GM20431 (cell line): ENCODE measurements at regions not wholly inside any gene's neighbourhood (a gene's known extent, or its start where the extent isn't known, plus 50 kb on each side); places are given as distances from the start of the nearest gene placed in this dataset.

Experiments
- in situ Hi-C: fragments of 300-500 bp; cut with MseI, MboI; formaldehyde crosslinking; loops from one replicate; pipeline ENCODE4 v1.15.0; 2020; ENCODE audit warnings: low sequenced_read_pairs; ENCODE audit not compliant: unreplicated experiment

DNA sequence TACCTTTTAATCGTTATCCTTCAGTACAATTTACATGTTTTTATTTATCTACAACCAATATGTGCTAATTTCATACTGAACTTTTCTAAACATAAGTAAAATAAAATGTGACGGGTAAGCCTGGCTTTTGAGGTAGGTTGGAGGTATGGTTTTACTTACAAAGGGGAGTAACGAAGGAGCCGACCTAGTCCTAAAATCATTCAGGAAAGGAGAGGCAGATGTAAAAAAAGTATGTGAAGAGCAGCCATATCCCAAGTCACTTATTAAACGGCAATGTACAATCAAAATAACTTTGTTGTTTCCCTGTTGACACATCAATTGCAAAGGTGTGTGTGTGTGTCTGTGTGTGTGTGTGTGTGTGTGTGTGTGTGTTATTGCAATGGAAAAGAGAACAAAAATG lies 351.3 kb downstream of the CRPPA start:
- in situ Hi-C loops = loop anchor here (10.0 kb wide), 1 partner anchor 495 kb away; no protein-coding TSS in a partner anchor

DNA sequence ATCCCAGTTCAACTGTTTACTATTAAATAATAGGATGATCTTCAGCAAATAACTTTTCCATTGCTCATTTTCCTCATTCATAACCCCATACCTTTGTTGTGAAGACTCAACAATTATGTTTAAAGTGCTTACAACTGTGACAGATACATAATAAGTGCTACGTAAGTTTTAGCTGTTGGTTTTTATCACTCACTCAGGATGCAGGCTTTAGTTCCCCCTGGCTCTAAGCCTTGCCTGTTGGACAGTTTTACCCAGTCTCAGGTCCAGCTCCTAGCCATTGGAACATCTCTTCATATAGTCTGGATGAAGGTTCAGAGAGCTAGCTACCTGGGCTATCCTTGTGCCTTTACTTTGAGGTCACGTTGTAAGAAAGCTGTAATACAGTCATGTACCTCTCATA lies 353.2 kb downstream of the CRPPA start:
- in situ Hi-C loops = no loop called here

GRCh38 chr7:16067711-16068110 lies 353.6 kb downstream of the CRPPA start:
- in situ Hi-C loops = no loop called here

- in situ Hi-C loops = no loop called here
Measured at GRCh38 chr7:16066805-16067459, 354.4 kb downstream of the CRPPA start.

- in situ Hi-C loops = no loop called here
Measured at GRCh38 chr7:16065939-16066338, 355.4 kb downstream of the CRPPA start.

- in situ Hi-C loops = no loop called here
Measured at GRCh38 chr7:16063716-16064675, 357.3 kb downstream of the CRPPA start.

DNA sequence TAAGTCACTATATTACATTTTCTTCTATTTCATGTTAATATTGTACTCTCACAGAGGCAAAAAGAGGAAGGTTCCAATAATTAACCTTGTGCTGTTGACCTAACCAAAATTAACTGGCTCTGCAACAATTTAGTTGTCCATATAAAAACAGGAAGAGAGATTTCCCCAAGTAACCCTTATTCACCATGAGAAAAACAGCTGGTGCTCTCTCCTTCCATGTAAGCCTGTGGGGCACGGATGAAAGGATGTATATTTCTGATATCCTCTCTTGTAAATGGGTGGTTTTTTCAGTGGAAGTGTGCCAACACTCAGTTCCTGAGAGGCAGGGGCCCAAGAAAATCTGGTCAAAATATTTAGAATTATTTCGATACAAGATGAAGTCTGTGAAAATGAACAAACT lies 358.1 kb downstream of the CRPPA start:
- in situ Hi-C loops = no loop called here

DNA sequence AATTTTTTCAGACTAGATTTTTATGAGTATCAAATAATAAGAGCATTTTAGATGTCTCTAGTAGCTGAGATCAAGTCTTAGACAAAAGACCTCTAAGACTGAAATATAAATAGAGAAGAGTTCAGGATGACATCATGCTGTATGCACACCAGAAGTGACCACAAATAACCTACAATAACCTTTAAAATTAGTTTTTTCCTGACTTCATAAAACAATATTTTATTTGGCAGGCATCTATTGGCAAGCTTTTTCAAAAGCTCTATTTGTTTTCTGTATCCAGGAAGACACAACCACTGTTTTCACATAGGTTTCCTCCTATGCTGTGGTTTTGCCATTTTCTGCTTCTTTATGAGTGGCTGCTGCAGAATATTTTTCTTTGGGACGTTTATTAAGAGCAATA lies 359.1 kb downstream of the CRPPA start:
- in situ Hi-C loops = no loop called here

DNA sequence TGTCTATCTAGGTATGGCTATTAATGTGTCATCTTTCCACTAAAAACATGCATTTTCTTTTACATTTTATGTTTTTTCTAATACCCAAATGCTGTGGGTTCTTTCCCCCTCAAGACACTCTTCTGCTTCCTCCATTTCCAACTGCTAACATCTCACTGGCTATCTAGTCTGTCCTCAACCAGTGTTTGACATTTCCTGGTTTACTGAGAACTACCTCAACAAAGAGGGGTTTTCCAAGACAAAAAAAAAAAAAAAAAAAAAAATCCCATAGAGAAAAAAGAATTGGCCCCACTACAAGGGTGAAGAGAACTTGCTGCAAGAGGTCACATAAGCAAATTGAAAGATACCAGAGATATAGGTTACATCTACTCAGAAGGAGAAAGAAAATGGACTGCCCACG lies 359.7 kb downstream of the CRPPA start:
- in situ Hi-C loops = no loop called here

DNA sequence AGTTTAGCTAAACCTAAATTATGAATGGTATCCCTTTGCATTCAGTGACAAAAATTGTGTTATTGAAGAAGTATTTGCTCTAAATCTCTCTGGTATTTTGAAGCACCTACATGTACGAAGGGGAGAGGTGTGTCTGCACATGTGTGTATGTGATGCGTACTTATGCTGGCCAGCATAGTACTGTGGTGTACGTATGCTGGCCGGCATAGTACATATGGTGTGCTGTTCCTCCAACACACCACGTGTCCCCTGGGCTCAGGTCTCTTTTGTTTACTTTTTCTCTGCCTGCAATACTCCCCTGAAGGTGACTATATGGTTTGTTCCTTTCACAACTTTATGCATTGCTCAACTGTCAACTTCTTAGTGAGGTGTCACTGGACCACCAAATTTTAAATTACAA lies 360.3 kb downstream of the CRPPA start:
- in situ Hi-C loops = no loop called here

DNA sequence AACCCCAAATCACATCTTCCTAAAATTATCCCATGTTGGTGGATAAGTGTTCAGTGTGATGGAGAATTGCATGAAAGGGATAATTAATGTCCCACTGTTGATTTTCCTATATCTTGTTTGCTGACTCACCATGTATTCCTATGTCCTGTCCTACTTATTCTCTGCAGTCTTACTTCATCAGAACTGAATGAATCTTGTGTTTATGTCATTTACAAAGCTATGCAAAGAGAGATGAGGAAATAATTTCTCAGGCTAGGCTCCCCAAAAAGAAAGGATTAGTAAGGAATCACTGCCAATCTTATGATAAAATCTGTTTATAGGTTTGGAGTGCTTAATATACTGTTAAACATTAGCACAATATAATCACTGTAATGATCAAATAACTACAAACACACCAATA lies 360.8 kb downstream of the CRPPA start:
- in situ Hi-C loops = no loop called here

DNA sequence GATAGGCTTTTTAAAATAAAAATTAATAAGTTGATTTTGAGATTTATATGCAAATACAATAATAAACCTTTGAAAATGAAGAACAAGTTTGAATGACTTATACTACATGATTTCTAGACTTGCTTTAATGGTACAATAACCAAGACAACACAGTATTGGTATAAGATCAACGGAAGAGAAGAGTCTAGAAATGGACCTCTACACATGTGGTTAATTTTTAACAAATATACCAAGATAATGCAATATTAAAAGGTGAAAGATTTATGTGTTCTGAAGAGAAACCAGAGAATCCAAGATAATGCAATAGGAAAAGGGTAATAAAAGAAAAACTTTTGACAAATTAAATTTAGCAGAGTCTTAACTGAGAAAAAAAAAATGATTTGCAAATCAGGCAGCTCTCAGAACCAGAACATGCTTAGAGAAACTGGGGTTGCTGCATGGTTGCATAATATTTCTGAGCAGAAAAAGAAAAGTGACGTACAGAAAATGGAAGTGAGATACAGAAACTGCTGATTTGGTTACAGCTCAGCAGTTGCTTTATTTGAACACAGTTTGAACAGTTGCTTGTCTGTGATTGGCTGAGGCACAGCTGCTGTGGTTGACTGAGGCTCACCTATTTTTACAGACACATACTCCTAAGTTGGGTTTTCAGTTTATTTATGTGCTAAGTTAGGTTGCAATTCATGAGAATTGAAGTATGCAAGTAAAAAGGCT lies 365.9 kb downstream of the CRPPA start:
- in situ Hi-C loops = no loop called here

- in situ Hi-C loops = no loop called here
Measured at GRCh38 chr7:16051561-16052255, 365.2 kb upstream of the MEOX2 start.

DNA sequence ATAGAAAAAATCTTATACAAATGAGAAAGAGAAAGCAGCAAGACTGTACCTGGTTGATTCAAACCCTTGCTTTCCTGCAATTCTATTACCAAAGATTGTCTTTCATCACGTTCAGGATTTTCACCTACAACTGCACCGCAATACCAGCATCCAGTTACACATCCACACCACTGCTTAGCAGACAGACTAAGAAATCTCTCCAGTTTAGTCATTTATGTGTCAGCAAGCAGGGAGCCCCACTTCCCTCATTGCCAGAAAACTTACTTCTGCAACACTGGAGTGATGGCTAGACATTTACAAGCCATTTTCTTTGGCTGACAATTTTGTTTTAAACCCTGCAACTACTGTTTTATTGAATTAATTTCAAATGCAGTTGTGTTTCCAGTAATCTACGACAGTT lies 359.6 kb upstream of the MEOX2 start:
- in situ Hi-C loops = no loop called here

DNA sequence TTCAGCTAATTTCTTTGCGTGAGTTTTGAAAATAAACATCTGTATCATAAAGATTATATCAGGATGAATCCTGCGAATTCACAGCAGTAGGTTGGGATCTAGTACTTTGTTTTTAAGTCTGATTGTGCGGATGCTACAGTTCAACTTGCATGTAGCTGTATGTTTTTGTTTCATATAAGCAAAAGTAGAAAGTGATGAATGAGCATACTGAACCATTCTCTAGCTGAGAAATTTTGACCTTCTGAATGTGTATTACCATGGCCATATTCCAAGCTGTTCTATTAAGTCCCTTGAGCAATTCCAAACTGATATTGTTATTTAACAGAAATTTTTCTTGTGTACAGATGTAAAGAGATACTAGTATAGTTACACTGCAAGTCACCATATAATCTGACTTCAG lies 358.8 kb upstream of the MEOX2 start:
- in situ Hi-C loops = no loop called here

- in situ Hi-C loops = no loop called here
Measured at GRCh38 chr7:16044645-16045044, 358.2 kb upstream of the MEOX2 start.

- in situ Hi-C loops = no loop called here
Measured at GRCh38 chr7:16040346-16040745, 353.9 kb upstream of the MEOX2 start.

GRCh38 chr7:16038906-16039305 lies 352.4 kb upstream of the MEOX2 start:
- in situ Hi-C loops = no loop called here

GRCh38 chr7:16035392-16035791 lies 348.9 kb upstream of the MEOX2 start:
- in situ Hi-C loops = no loop called here

DNA sequence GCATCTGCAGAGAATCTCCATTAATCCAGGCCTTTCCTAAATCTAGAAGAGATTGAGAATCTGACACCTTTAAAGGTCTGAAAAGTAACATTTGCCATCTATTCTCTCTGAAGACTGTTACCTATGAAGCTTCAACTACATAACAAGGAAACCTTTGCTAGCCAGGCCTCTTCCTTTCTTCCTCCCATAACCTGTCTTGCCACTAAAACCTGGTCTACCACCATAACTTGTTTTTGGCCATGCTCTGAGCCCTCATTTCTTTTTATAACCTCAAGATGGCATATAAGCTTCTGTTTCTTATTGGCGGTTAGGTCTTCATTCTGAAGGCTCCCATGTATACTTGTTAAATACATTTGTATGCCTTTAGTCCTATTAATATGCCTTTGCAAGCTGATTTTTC lies 348.4 kb upstream of the MEOX2 start:
- in situ Hi-C loops = no loop called here
